ENCODE measurements at regions not wholly inside any gene's neighbourhood (a gene's known extent, or its start where the extent isn't known, plus 50 kb on each side); places are given as distances from the start of the nearest gene placed in this dataset.

GRCh38 chr4:187921946-187922623, 73.5 kb upstream of the ZFP42 start:
- TF ChIP-seq NFIC (IDR thresholded peaks at IDR 0.05) (no peak), EGR1 (IDR thresholded peaks at IDR 0.05) (no peak), TAF1 (IDR thresholded peaks at IDR 0.05; ENCODE audit: low read depth) (no peak), TEAD4 (IDR thresholded peaks at IDR 0.05) (no peak)

DNA sequence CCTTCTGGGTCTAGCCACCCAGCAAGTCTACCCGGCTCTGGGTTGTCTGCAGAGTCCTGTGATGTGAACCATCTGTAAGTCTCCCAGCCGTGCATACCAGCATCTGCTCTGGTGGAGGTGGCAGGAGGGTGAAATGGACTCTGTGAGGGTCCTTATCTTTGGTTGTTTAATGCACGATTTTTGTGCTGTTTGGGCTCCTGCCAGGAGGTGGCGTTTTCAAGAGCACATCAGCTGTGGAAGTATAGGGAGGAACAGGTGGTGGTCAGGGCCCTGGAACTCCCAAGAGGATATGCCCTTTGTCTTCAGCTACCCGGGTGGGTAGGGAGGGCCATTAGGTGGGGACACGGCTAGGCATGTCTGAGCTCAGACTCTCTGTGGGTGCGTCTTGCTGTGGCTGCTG, 66.5 kb upstream of the ZFP42 start:
- TF ChIP-seq CEBPB (IDR thresholded peaks at IDR 0.05) (no peak), ZBTB7A (IDR thresholded peaks at IDR 0.05; ENCODE audit: low read depth) (no peak), FOXM1 (IDR thresholded peaks at IDR 0.05; ENCODE audit: borderline replicate concordance, low read depth) (no peak), TCF12 (IDR thresholded peaks at IDR 0.05; ENCODE audit: low read depth) (no peak)
- TF ChIP-seq, protein P1, sequence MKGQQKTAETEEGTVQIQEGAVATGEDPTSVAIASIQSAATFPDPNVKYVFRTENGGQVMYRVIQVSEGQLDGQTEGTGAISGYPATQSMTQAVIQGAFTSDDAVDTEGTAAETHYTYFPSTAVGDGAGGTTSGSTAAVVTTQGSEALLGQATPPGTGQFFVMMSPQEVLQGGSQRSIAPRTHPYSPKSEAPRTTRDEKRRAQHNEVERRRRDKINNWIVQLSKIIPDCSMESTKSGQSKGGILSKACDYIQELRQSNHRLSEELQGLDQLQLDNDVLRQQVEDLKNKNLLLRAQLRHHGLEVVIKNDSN (IDR thresholded peaks at IDR 0.05) = no peak

DNA sequence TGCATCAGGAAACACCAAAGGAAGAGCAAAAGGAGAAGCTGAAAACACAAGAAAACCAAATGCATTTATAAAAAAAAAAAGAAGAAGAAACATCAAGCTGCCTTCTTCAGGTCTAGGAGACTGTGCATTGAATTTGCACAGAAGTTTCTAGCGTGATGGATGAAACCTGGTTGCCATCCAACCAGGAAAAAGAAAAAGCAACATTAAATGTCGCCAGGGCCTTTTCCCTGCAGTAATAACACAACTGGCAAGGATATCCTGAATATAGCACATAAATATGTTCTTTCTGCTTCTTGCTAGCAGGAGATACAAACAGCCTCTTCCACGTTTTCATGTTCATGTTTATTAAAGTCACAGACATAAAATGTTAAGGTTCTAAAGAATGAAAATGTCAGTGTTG, 60.8 kb upstream of the ZFP42 start:
- TF ChIP-seq, protein P2, sequence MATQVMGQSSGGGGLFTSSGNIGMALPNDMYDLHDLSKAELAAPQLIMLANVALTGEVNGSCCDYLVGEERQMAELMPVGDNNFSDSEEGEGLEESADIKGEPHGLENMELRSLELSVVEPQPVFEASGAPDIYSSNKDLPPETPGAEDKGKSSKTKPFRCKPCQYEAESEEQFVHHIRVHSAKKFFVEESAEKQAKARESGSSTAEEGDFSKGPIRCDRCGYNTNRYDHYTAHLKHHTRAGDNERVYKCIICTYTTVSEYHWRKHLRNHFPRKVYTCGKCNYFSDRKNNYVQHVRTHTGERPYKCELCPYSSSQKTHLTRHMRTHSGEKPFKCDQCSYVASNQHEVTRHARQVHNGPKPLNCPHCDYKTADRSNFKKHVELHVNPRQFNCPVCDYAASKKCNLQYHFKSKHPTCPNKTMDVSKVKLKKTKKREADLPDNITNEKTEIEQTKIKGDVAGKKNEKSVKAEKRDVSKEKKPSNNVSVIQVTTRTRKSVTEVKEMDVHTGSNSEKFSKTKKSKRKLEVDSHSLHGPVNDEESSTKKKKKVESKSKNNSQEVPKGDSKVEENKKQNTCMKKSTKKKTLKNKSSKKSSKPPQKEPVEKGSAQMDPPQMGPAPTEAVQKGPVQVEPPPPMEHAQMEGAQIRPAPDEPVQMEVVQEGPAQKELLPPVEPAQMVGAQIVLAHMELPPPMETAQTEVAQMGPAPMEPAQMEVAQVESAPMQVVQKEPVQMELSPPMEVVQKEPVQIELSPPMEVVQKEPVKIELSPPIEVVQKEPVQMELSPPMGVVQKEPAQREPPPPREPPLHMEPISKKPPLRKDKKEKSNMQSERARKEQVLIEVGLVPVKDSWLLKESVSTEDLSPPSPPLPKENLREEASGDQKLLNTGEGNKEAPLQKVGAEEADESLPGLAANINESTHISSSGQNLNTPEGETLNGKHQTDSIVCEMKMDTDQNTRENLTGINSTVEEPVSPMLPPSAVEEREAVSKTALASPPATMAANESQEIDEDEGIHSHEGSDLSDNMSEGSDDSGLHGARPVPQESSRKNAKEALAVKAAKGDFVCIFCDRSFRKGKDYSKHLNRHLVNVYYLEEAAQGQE (IDR thresholded peaks at IDR 0.05; ENCODE audit: low read depth) = no peak
- TF ChIP-seq TEAD4 (IDR thresholded peaks at IDR 0.05) = no peak
- TF ChIP-seq, protein P1 (IDR thresholded peaks at IDR 0.05) = no peak

DNA sequence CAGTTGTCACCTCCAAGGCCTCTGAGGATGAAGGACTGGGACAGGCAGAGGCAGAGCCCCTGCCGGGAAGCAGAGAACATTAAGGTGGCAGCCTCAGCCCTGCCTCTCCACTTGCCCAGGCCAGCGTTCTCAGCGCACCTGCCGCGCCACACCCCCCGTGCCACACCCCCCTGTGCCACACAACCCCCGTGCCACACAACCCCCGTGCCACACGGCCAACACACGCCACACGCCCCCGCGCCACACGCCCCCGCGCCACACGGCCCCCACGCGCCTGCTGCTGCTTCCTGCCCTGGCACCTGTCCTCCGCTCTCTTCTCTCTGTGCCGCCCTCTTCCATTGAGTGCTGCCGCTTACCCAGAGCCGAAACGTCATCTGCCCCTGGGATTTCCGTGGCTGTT, 58.0 kb upstream of the ZFP42 start:
- TF ChIP-seq CEBPB (IDR thresholded peaks at IDR 0.05) = no peak
- TF ChIP-seq, protein P3, sequence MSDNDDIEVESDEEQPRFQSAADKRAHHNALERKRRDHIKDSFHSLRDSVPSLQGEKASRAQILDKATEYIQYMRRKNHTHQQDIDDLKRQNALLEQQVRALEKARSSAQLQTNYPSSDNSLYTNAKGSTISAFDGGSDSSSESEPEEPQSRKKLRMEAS (IDR thresholded peaks at IDR 0.05) = no peak
- TF ChIP-seq YY1 (IDR thresholded peaks at IDR 0.05; ENCODE audit: low read depth) = no peak
- no peak for TF ChIP-seq EGR1 (IDR thresholded peaks at IDR 0.05)
- no peak for TF ChIP-seq FOXM1 (IDR thresholded peaks at IDR 0.05; ENCODE audit: borderline replicate concordance, low read depth)
- TF ChIP-seq, protein P2 (IDR thresholded peaks at IDR 0.05; ENCODE audit: low read depth) = no peak
- TF ChIP-seq TEAD4 (IDR thresholded peaks at IDR 0.05) = no peak
- TF ChIP-seq CREB1 (IDR thresholded peaks at IDR 0.05; ENCODE audit: low read depth) = no peak
- no peak for TF ChIP-seq TAF1 (IDR thresholded peaks at IDR 0.05; ENCODE audit: low read depth)
- TF ChIP-seq RAD21 (IDR thresholded peaks at IDR 0.05; ENCODE audit: low read depth) = no peak
- no peak for TF ChIP-seq EP300 (IDR thresholded peaks at IDR 0.05; ENCODE audit: borderline replicate concordance)
- no peak for TF ChIP-seq ZBTB7A (IDR thresholded peaks at IDR 0.05; ENCODE audit: low read depth)
- no peak for TF ChIP-seq NFIC (IDR thresholded peaks at IDR 0.05)
- TF ChIP-seq TCF12 (IDR thresholded peaks at IDR 0.05; ENCODE audit: low read depth) = no peak

GRCh38 chr4:187940299-187940698, 55.3 kb upstream of the ZFP42 start:
- TF ChIP-seq EP300 (IDR thresholded peaks at IDR 0.05; ENCODE audit: borderline replicate concordance) (no peak), YY1 (IDR thresholded peaks at IDR 0.05; ENCODE audit: low read depth) (no peak)
- TF ChIP-seq, protein P3 (IDR thresholded peaks at IDR 0.05) = no peak

DNA sequence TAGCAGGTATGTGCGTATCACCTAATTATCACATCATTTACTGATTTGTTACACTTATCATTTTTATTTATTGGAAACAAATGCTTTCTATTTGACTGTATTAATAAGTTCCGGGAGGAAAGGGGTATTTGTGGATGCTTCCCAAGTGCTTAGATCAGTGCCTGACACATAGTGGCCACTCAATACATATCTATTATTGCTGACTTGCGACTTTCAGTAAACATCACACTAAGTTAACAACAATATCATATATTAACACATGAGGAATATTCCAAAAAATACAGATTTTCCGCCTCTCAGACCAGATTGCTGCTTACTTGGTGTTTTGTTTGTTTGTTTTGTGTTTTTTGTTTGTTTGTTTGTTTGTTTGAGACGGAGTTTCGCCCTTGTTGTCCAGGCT, 52.6 kb upstream of the ZFP42 start:
- TF ChIP-seq, protein P3 (IDR thresholded peaks at IDR 0.05) = no peak
- TF ChIP-seq EP300 (IDR thresholded peaks at IDR 0.05; ENCODE audit: borderline replicate concordance) (no peak), FOXM1 (IDR thresholded peaks at IDR 0.05; ENCODE audit: borderline replicate concordance, low read depth) (no peak), NFIC (IDR thresholded peaks at IDR 0.05) (no peak), TCF12 (IDR thresholded peaks at IDR 0.05; ENCODE audit: low read depth) (no peak), ZBTB7A (IDR thresholded peaks at IDR 0.05; ENCODE audit: low read depth) (no peak), RAD21 (IDR thresholded peaks at IDR 0.05; ENCODE audit: low read depth) (no peak), TEAD4 (IDR thresholded peaks at IDR 0.05) (no peak), CEBPB (IDR thresholded peaks at IDR 0.05) (no peak), TAF1 (IDR thresholded peaks at IDR 0.05; ENCODE audit: low read depth) (no peak)
- TF ChIP-seq, protein P1 (IDR thresholded peaks at IDR 0.05) = no peak
- TF ChIP-seq, protein P2 (IDR thresholded peaks at IDR 0.05; ENCODE audit: low read depth) = no peak

All from Ishikawa (cell line).